Uterus (tissue), 2 donors: ENCODE measurements at regions not wholly inside any gene's neighbourhood (a gene's known extent, or its start where the extent isn't known, plus 50 kb on each side); places are given as distances from the start of the nearest gene placed in this dataset.

Source experiments
- CTCF ChIP-seq, 4 experiments: fragments of 200-600 bp in 2 of 4; fragments of 450-650 bp in 2 of 4; sonication (generic) in 2 of 4; IDR thresholded peaks; one replicate each; pipeline ENCODE4 v1.5.1; 2016 to 2019; ENCODE audit warnings: antibody characterized with exemption in 4 of 4, mild to moderate bottlenecking in 2 of 4, moderate library complexity in 1 of 4
- POLR2A ChIP-seq, 2 donors: fragments of 450-650 bp; IDR thresholded peaks; one replicate each; pipeline ENCODE4 v1.6.1; 2016; ENCODE audit warnings: antibody characterized with exemption in 2 of 2, mild to moderate bottlenecking in 1 of 2, moderate library complexity in 1 of 2

- TF ChIP-seq CTCF (IDR thresholded peaks at IDR 0.05): no peak
- no peak for TF ChIP-seq POLR2A (IDR thresholded peaks at IDR 0.05)
These were observed 219.4 kb downstream of the BRD1 start for GRCh38 chr22:49608228-49608627.
